ENCODE measurements at regions not wholly inside any gene's neighbourhood (a gene's known extent, or its start where the extent isn't known, plus 50 kb on each side); places are given as distances from the start of the nearest gene placed in this dataset.

DNA sequence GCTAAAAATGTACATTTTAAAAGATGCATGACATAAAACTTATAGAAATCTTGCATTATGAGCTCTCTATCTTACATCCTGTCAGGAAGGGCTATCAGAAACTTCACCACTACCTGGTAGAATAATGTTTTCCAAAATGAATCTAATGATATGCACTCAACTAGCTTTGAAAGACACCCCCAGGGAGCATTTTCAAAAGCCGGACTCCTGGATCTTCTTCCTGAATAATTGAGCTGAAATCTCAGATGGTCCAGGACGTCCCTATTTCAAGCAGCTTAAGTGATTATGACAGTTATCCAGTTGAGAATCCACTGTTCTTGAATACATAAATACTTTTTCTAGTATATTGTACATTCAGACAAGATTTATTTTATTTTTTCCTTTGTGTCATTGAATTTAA lies 200.6 kb upstream of the MGAT4C start:
- Histone ChIP-seq H2BK5ac (ENCODE audit: insufficient read length, low read length) (no peak overlapping the region), H3K14ac (ENCODE audit: insufficient read depth, low read length) (no peak overlapping the region), H4K8ac (replicated peaks; ENCODE audit: insufficient read length, low read depth, low read length) (no peak overlapping the region), H3K4ac (ENCODE audit: low read depth, low read length) (no peak overlapping the region), H3K18ac (ENCODE audit: insufficient read length, low read depth, low read length) (no peak overlapping the region), H3K27me3 (ENCODE audit: insufficient read depth, low read length) (no peaks in the 10 kb centered on the region), H2BK20ac (ENCODE audit: low read depth, low read length, poor library complexity, severe bottlenecking) (no peak overlapping the region), H2AFZ (ENCODE audit: low read length) (no peak overlapping the region), H3K79me2 (ENCODE audit: insufficient read depth, low read length) (no peaks in the 10 kb centered on the region), H4K91ac (ENCODE audit: insufficient read length, low read depth, low read length) (no peak overlapping the region), H2BK120ac (ENCODE audit: low read depth, low read length, poor library complexity, severe bottlenecking) (no peak overlapping the region), H3K23me2 (ENCODE audit: insufficient read length, low read depth, low read length, poor library complexity, severe bottlenecking) (no peaks in the 10 kb centered on the region), H3K56ac (ENCODE audit: insufficient read length, low read depth, low read length) (no peak overlapping the region), H3K27ac (ENCODE audit: insufficient read length, low read depth, low read length) (no peak overlapping the region), H3K9ac (ENCODE audit: extremely low read depth, insufficient read length, low read length) (no peak overlapping the region), H3K4me1 (ENCODE audit: insufficient read depth, low read length) (no peaks in the 10 kb centered on the region; the same call in 1 of the 2 replicates), H2BK15ac (ENCODE audit: low read depth, low read length) (no peak overlapping the region), H4K5ac (ENCODE audit: insufficient read length, low read depth, low read length) (no peak overlapping the region), H3K23ac (ENCODE audit: insufficient read length, low read depth, low read length) (no peak overlapping the region), H3T11ph (ENCODE audit: low read length) (no peak overlapping the region), H2BK12ac (ENCODE audit: insufficient read length, low read depth, low read length) (no peak overlapping the region), H4K20me1 (ENCODE audit: control insufficient read depth, insufficient read depth, insufficient read length) (no peaks in the 10 kb centered on the region), H3K4me2 (ENCODE audit: insufficient read depth, insufficient read length, low read length) (no peak overlapping the region), H3K79me1 (ENCODE audit: insufficient read depth, low read depth, low read length, poor library complexity, severe bottlenecking) (no peaks in the 10 kb centered on the region), H3K9me3 (ENCODE audit: control insufficient read depth, low read depth, low read length) (no peaks in the 10 kb centered on the region), H2AK5ac (ENCODE audit: insufficient read length, low read length) (no peak overlapping the region)
- Mint-ChIP-seq H3K9me3 (no peaks in the 10 kb centered on the region), H3K27ac (no peak overlapping the region), H3K4me3 (no peak overlapping the region), H3K4me1 (peaks cover 8 to 9% of the 10 kb centered on the region in 2 experiments; a peak in 3 of 4 replicates), H3K27me3 (ENCODE audit: low read depth) (no peaks in the 10 kb centered on the region), H3K36me3 (ENCODE audit: insufficient read depth in 1 of 3, low read depth in 3 of 3) (no peaks in the 10 kb centered on the region)
- no peak for DNase-seq
- TF ChIP-seq, protein P1, sequence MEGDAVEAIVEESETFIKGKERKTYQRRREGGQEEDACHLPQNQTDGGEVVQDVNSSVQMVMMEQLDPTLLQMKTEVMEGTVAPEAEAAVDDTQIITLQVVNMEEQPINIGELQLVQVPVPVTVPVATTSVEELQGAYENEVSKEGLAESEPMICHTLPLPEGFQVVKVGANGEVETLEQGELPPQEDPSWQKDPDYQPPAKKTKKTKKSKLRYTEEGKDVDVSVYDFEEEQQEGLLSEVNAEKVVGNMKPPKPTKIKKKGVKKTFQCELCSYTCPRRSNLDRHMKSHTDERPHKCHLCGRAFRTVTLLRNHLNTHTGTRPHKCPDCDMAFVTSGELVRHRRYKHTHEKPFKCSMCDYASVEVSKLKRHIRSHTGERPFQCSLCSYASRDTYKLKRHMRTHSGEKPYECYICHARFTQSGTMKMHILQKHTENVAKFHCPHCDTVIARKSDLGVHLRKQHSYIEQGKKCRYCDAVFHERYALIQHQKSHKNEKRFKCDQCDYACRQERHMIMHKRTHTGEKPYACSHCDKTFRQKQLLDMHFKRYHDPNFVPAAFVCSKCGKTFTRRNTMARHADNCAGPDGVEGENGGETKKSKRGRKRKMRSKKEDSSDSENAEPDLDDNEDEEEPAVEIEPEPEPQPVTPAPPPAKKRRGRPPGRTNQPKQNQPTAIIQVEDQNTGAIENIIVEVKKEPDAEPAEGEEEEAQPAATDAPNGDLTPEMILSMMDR (conservative IDR thresholded peaks at IDR 0.05) = no peak
- WGBS (ENCODE audit: extremely low coverage, insufficient read length, low lambda C conversion rate) = no CpG with 5 or more reads among the region's 2 CpGs
